B cell (primary cell): ENCODE measurements at regions not wholly inside any gene's neighbourhood (a gene's known extent, or its start where the extent isn't known, plus 50 kb on each side); places are given as distances from the start of the nearest gene placed in this dataset.
A peak's percentile ranks its signal among the peaks of the same experiment; 100 is the strongest.

ENCODE experiments used
- ATAC-seq: fragments of 200-7000 bp; cut with Tn5 transposase; one replicate; pipeline ENCODE4 v1.10.0; 2021; ENCODE audit warnings: low read depth, mild to moderate bottlenecking, moderate number of reproducible peaks, moderate library complexity
- CTCF ChIA-PET: fragments of 350-600 bp; sonication (Branson Sonifier 250); formaldehyde crosslinking; loops from one replicate; lab custom pipeline; 2021; ENCODE audit warnings: antibody characterized with exemption, inconsistent platforms; lab: Charles Lee
- POLR2A ChIA-PET: fragments of 350-600 bp; sonication (Branson Sonifier 250); formaldehyde crosslinking; loops from one replicate; lab custom pipeline; 2021; ENCODE audit warnings: antibody characterized with exemption; lab: Charles Lee
- DNase-seq: peaks from one replicate; pipeline ENCODE4 v3.0.0; 2013
- H2AFZ ChIP-seq: 2 replicates; pipeline ENCODE4 v1.6.1; 2012; ENCODE audit warnings: mild to moderate bottlenecking, low read depth, low read length; ENCODE audit not compliant: insufficient read depth, poor library complexity, severe bottlenecking
- H3K27ac ChIP-seq, 2 donors: 1 replicate in 1 of 2; 2 replicates in 1 of 2; pipeline ENCODE4 v1.5.1; 2012 to 2013; ENCODE audit warnings: low read length in 2 of 2, mild to moderate bottlenecking in 2 of 2, moderate library complexity in 1 of 2
- H3K27me3 ChIP-seq, 4 experiments: fragments of 200-600 bp in 1 of 4; sonication (generic) in 1 of 4; replicated peaks in 1 of 4; 1 replicate in 2 of 4; 2 replicates in 2 of 4; pipeline versions ENCODE4 v1.6.1 to v1.7.0; 2013 to 2016; ENCODE audit warnings: low read length in 3 of 4, mild to moderate bottlenecking in 2 of 4, mixed read lengths in 1 of 4, moderate library complexity in 1 of 4; ENCODE audit not compliant: insufficient read depth in 4 of 4, control insufficient read depth in 3 of 4; ENCODE audit errors: control extremely low read depth in 1 of 4
- H3K36me3 ChIP-seq, 2 experiments: replicated peaks in 1 of 2; 1 replicate in 1 of 2; 2 replicates in 1 of 2; pipeline versions ENCODE4 v1.6.1 to v1.7.1; 2013; ENCODE audit warnings: low read length in 1 of 2; ENCODE audit not compliant: insufficient read depth in 2 of 2, control insufficient read depth in 1 of 2; ENCODE audit errors: control extremely low read depth in 1 of 2, extremely low read depth in 1 of 2
- H3K4me1 ChIP-seq, 2 donors: fragments of 200-600 bp in 1 of 2; sonication (generic) in 1 of 2; 1 replicate in 1 of 2; 2 replicates in 1 of 2; pipeline versions ENCODE4 v1.5.1 to v1.6.1; 2013 to 2017; ENCODE audit warnings: low read length in 2 of 2; ENCODE audit not compliant: control insufficient read depth in 2 of 2, insufficient read depth in 2 of 2
- H3K4me2 ChIP-seq: replicated peaks from 2 replicates; pipeline ENCODE3; 2012; ENCODE audit warnings: mild to moderate bottlenecking, low read depth, low read length; ENCODE audit not compliant: poor library complexity, severe bottlenecking
- H3K4me3 ChIP-seq, 5 experiments: fragments of 200-600 bp in 1 of 5; sonication (generic) in 1 of 5; 1 replicate in 3 of 5; 2 replicates in 2 of 5; pipeline versions ENCODE4 v1.5.1 to v1.7.0; 2011 to 2016; ENCODE audit warnings: low read length in 4 of 5, mild to moderate bottlenecking in 4 of 5, low read depth in 2 of 5, control low read depth in 1 of 5, moderate library complexity in 1 of 5; ENCODE audit not compliant: insufficient read depth in 1 of 5; ENCODE audit errors: control extremely low read depth in 1 of 5, extremely low read depth in 1 of 5
- H3K79me2 ChIP-seq: fragments of 200-600 bp; sonication (generic); one replicate; pipeline ENCODE4 v1.6.0; 2016; ENCODE audit warnings: low read length; ENCODE audit not compliant: control insufficient read depth, insufficient read depth
- H3K9ac ChIP-seq: fragments of 200-600 bp; sonication (generic); 2 replicates; pipeline ENCODE4 v1.6.1; 2017; ENCODE audit warnings: mild to moderate bottlenecking, low read length, moderate library complexity
- H3K9me3 ChIP-seq, 3 donors: one replicate each; pipeline versions ENCODE4 v1.6.1 to v1.7.1; 2013; ENCODE audit warnings: low read length in 2 of 3; ENCODE audit not compliant: control insufficient read depth in 2 of 3, insufficient read depth in 1 of 3; ENCODE audit errors: control extremely low read depth in 1 of 3
- H4K20me1 ChIP-seq: 2 replicates; pipeline ENCODE4 v1.6.0; 2012; ENCODE audit warnings: mild to moderate bottlenecking, low read length; ENCODE audit not compliant: insufficient read depth, control insufficient read depth, poor library complexity, severe bottlenecking
- H3K27ac Mint-ChIP-seq: one replicate; pipeline ENCODE4 v1.8.0; 2021; ENCODE audit warnings: mixed read lengths
- H3K27me3 Mint-ChIP-seq: one replicate; pipeline ENCODE4 v1.8.0; 2021; ENCODE audit warnings: mixed read lengths
- H3K4me1 Mint-ChIP-seq: one replicate; pipeline ENCODE4 v1.8.0; 2021; ENCODE audit warnings: mixed read lengths
- H3K4me3 Mint-ChIP-seq: one replicate; pipeline ENCODE4 v1.8.0; 2021; ENCODE audit warnings: mixed read lengths
- H3K9me3 Mint-ChIP-seq: one replicate; pipeline ENCODE4 v1.8.0; 2022; ENCODE audit warnings: mixed read lengths; ENCODE audit not compliant: insufficient read depth
- CTCF ChIP-seq: fragments of 200-600 bp; IDR thresholded peaks from one replicate; pipeline ENCODE4 v1.8.0; 2022; ENCODE audit warnings: antibody characterized with exemption, mild to moderate bottlenecking
- EZH2 ChIP-seq: IDR thresholded peaks from 2 replicates; pipeline ENCODE4 v1.6.1; 2012; ENCODE audit warnings: borderline replicate concordance, low read depth, mild to moderate bottlenecking, moderate library complexity, low read length; ENCODE audit not compliant: insufficient read depth, poor library complexity, severe bottlenecking
- WGBS: methylation state at CpG from one replicate; pipeline ENCODE4 v1.1.5; 2013; ENCODE audit warnings: missing lambda C conversion rate; ENCODE audit not compliant: insufficient coverage; 5-methylcytosine and 5-hydroxymethylcytosine counted together
- intact Hi-C: fragments of 100-400 bp; cut with micrococcal nuclease; formaldehyde crosslinking; loops from one replicate; pipeline ENCODE4 v1.10.0; 2022

- no peak for TF ChIP-seq EZH2
- Histone ChIP-seq H3K79me2 (no peaks in the 10 kb centered on the region), H4K20me1 (no peaks in the 10 kb centered on the region), H3K36me3 (no peaks in the 10 kb centered on the region), H3K9me3 (no peaks in the 10 kb centered on the region), H3K4me1 (peaks cover 92 to 97% of the 10 kb centered on the region in 2 donors), H3K27ac (peak overlapping the region; percentile 81 to 97), H3K9ac (no peak overlapping the region), H3K4me2 (peak overlapping the region; percentile 53), H2AFZ (no peak overlapping the region), H3K27me3 (no peaks in the 10 kb centered on the region), H3K4me3 (no peak overlapping the region)
- WGBS: no CpG with 5 or more reads among the region's 17 CpGs
- DNase-seq (no peak), ATAC-seq (no peak)
- Mint-ChIP-seq H3K4me3 (peak overlapping the region; percentile 84), H3K27ac (peak overlapping the region; percentile 99), H3K4me1 (peaks cover 86% of the 10 kb centered on the region), H3K27me3 (no peaks in the 10 kb centered on the region), H3K9me3 (no peaks in the 10 kb centered on the region)
- intact Hi-C loops: loop anchor here (5.0 to 10.0 kb wide), 5 partner anchors 205 to 880 kb away; partner anchors contain the start of genes RABGAP1L, SUCO and TNFSF4
- ChIA-PET POLR2A (interaction anchor here (0.7 to 1.9 kb wide), 4 partner anchors 17 to 593 kb away, joined by 3 to 12 read pairs (median 4); partner anchors contain the start of gene GAS5), CTCF (interaction anchor here (0.7 to 4.7 kb wide), 3 partner anchors 8 to 586 kb away, joined by 4 to 14 read pairs (median 12); no protein-coding TSS in a partner anchor)
Observed at GRCh38 chr1:173411835-173412742, 65.0 kb upstream of the PRDX6 start.

GRCh38 chr1:173413271-173413707, 63.8 kb upstream of the PRDX6 start:
- H3K79me2 ChIP-seq: no peaks in the 10 kb centered on the region
- no peaks in the 10 kb centered on the region for H3K27me3 ChIP-seq
- CTCF ChIA-PET: interaction anchor here (2.8 to 4.7 kb wide), 4 partner anchors 588 to 671 kb away, joined by 10 to 19 read pairs (median 14); no protein-coding TSS in a partner anchor
- ATAC-seq (no peak), DNase-seq (peak; percentile 65)
- peak overlapping the region; percentile 81 to 97 for H3K27ac ChIP-seq
- H3K4me2 ChIP-seq: peak overlapping the region; percentile 53
- H3K9me3 ChIP-seq: no peaks in the 10 kb centered on the region
- TF ChIP-seq EZH2 (no peak), CTCF (no peak)
- intact Hi-C loops: loop anchor here (5.0 to 10.0 kb wide), 5 partner anchors 206 to 881 kb away; partner anchors contain the start of genes RABGAP1L, SUCO and TNFSF4
- no peaks in the 10 kb centered on the region for H4K20me1 ChIP-seq
- H3K9me3 Mint-ChIP-seq: no peaks in the 10 kb centered on the region
- H3K4me1 ChIP-seq: peaks cover 94 to 98% of the 10 kb centered on the region in 2 donors
- H3K4me1 Mint-ChIP-seq: peaks cover 89% of the 10 kb centered on the region
- WGBS: 59% methylated on average over 7 of the region's 7 CpGs
- H3K27ac Mint-ChIP-seq: peak overlapping the region; percentile 99
- H3K9ac ChIP-seq: peak overlapping the region; percentile 18
- POLR2A ChIA-PET: interaction anchor here (0.7 to 1.0 kb wide), 2 partner anchors 11 to 64 kb away, joined by 3 read pairs; partner anchors contain the start of gene PRDX6
- no peaks in the 10 kb centered on the region for H3K27me3 Mint-ChIP-seq
- peak overlapping the region; percentile 84 for H3K4me3 Mint-ChIP-seq
- H3K4me3 ChIP-seq: no peak overlapping the region
- peak overlapping the region; percentile 30 for H2AFZ ChIP-seq
- no peaks in the 10 kb centered on the region for H3K36me3 ChIP-seq
